ENCODE measurements at regions not wholly inside any gene's neighbourhood (a gene's known extent, or its start where the extent isn't known, plus 50 kb on each side); places are given as distances from the start of the nearest gene placed in this dataset.

DNA sequence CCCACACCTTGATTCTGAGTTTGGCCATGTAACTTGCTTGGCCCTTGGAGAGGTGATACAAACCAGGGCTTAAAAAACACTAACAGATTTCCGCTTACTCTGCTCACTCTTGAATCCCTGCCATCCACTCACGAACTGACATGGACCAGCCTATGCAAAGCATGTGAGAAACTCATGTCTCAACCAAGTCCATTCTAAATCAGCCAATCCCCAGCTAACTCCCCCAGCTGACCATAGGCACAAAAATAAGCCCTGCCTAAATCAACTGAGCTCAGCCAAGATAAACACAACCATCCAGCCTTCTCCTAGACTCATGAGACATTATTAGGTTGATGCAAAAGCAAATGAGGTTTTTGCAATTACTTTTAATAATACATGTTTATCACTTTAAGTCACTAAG lies 353.9 kb upstream of the TBX3 start:
- ChIA-PET CTCF (ENCODE audit: low intra/inter-chr PET ratio) (no interaction called here), POLR2A (no interaction called here)
- Histone ChIP-seq H3K27ac (ENCODE audit: extremely low read depth, low read depth, low read length) (no peak overlapping the region), H3K4me3 (no peak overlapping the region), H3K9me1 (ENCODE audit: control insufficient read depth, insufficient read depth, low read length) (no peaks in the 10 kb centered on the region), H3K36me3 (ENCODE audit: control insufficient read depth, insufficient read depth, low read length) (no peaks in the 10 kb centered on the region), H4K20me1 (replicated peaks; ENCODE audit: control insufficient read depth, insufficient read depth, low read length) (no peaks in the 10 kb centered on the region), H3K9ac (ENCODE audit: insufficient read depth in 1 of 2, low read depth in 2 of 2, low read length in 2 of 2) (no peak overlapping the region), H3K9me3 (replicated peaks; ENCODE audit: control insufficient read depth, insufficient read depth, low read depth, low read length) (no peaks in the 10 kb centered on the region), H3K79me2 (ENCODE audit: control insufficient read depth, insufficient read depth, low read length) (no peaks in the 10 kb centered on the region), H3K27me3 (ENCODE audit: control insufficient read depth in 2 of 2, insufficient read depth in 2 of 2, low read length in 2 of 2) (no peaks in the 10 kb centered on the region), H3K4me1 (replicated peaks in 1 of 2; ENCODE audit: control insufficient read depth in 2 of 2, insufficient read depth in 2 of 2, low read length in 2 of 2) (no peaks in the 10 kb centered on the region), H2AFZ (ENCODE audit: low read depth, low read length) (no peak overlapping the region), H3K4me2 (ENCODE audit: insufficient read depth, low read length) (no peak overlapping the region)
- WGBS (ENCODE audit: insufficient coverage, low coverage, missing lambda C conversion rate): 4% methylated on average over 2 of the region's 2 CpGs
- FAIRE-seq: no peak
- intact Hi-C loops (cut with micrococcal nuclease) (no loop called here), in situ Hi-C loops (cut with MboI) (no loop called here)
- TF ChIP-seq NCOA6 (IDR thresholded peaks at IDR 0.05): no peak
- no peak for TF ChIP-seq PTBP1 (IDR thresholded peaks at IDR 0.05; ENCODE audit: low read depth, low read length)
- TF ChIP-seq, protein P1, sequence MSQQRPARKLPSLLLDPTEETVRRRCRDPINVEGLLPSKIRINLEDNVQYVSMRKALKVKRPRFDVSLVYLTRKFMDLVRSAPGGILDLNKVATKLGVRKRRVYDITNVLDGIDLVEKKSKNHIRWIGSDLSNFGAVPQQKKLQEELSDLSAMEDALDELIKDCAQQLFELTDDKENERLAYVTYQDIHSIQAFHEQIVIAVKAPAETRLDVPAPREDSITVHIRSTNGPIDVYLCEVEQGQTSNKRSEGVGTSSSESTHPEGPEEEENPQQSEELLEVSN (IDR thresholded peaks at IDR 0.05; ENCODE audit: borderline replicate concordance in 1 of 2, extremely low read depth in 1 of 2, insufficient read depth in 1 of 2, insufficient read length in 1 of 2, low read depth in 1 of 2, low read length in 1 of 2, poor library complexity in 1 of 2, severe bottlenecking in 1 of 2): no peak
- TF ChIP-seq BCL6 (CRISPR knock-in tag; IDR thresholded peaks at IDR 0.05): no peak
- DNase-seq (ENCODE audit: extremely low read depth in 1 of 4, low spot score in 3 of 4): no peak
- ATAC-seq: no peak
- BruUV-seq (replicated peaks): no TSS peak

DNA sequence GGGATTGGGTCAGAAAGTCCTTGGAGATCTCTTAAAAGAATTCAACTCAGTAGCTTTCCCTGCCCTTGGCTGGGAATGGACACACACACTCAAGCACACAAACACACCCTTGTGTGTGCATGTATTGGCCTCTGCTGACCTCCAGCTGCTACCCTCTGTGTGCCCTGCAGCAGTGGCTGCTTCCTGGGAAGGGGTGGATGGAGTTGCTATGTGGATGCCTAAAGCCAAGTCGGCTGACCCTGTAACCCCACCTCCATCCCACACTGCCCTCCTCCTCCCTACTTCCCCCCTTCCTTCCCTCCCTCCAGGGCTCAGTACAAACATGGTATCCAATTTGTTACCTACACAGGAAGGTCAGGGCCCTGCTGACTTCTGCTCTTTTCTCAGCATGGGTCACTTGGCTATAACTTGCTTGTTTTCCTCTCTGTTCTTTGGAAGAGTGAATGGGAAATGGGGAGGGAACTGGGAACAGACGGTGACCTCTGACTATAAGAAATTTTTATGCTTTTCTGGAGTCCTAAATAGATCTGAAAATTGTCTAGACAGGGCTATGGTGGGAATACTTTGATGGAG lies 351.6 kb upstream of the TBX3 start:
- 0% methylated on average over 2 of the region's 2 CpGs for WGBS (ENCODE audit: insufficient coverage, low coverage, missing lambda C conversion rate)
- Histone ChIP-seq H3K27ac (ENCODE audit: extremely low read depth, low read depth, low read length) (no peak overlapping the region), H3K9me1 (ENCODE audit: control insufficient read depth, insufficient read depth, low read length) (no peaks in the 10 kb centered on the region), H2AFZ (ENCODE audit: low read depth, low read length) (no peak overlapping the region), H3K4me3 (no peak overlapping the region), H3K4me2 (ENCODE audit: insufficient read depth, low read length) (no peak overlapping the region), H3K9me3 (replicated peaks; ENCODE audit: control insufficient read depth, insufficient read depth, low read depth, low read length) (no peaks in the 10 kb centered on the region), H3K9ac (ENCODE audit: insufficient read depth in 1 of 2, low read depth in 2 of 2, low read length in 2 of 2) (no peak overlapping the region), H3K79me2 (ENCODE audit: control insufficient read depth, insufficient read depth, low read length) (no peaks in the 10 kb centered on the region), H3K4me1 (replicated peaks in 1 of 2; ENCODE audit: control insufficient read depth in 2 of 2, insufficient read depth in 2 of 2, low read length in 2 of 2) (no peaks in the 10 kb centered on the region), H3K27me3 (ENCODE audit: control insufficient read depth in 2 of 2, insufficient read depth in 2 of 2, low read length in 2 of 2) (no peaks in the 10 kb centered on the region), H3K36me3 (ENCODE audit: control insufficient read depth, insufficient read depth, low read length) (no peaks in the 10 kb centered on the region), H4K20me1 (replicated peaks; ENCODE audit: control insufficient read depth, insufficient read depth, low read length) (no peaks in the 10 kb centered on the region)
- intact Hi-C loops (cut with micrococcal nuclease): no loop called here
- no peak for ATAC-seq
- BruUV-seq (replicated peaks): no TSS peak
- TF ChIP-seq, protein P2, sequence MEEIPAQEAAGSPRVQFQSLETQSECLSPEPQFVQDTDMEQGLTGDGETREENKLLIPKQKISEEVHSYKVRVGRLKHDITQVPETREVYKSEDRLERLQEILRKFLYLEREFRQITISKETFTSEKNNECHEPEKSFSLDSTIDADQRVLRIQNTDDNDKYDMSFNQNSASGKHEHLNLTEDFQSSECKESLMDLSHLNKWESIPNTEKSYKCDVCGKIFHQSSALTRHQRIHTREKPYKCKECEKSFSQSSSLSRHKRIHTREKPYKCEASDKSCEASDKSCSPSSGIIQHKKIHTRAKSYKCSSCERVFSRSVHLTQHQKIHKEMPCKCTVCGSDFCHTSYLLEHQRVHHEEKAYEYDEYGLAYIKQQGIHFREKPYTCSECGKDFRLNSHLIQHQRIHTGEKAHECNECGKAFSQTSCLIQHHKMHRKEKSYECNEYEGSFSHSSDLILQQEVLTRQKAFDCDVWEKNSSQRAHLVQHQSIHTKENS (CRISPR knock-in tag; IDR thresholded peaks at IDR 0.05): no peak
- TF ChIP-seq ZNF143 (CRISPR knock-in tag; IDR thresholded peaks at IDR 0.05): no peak
- TF ChIP-seq, protein P3, sequence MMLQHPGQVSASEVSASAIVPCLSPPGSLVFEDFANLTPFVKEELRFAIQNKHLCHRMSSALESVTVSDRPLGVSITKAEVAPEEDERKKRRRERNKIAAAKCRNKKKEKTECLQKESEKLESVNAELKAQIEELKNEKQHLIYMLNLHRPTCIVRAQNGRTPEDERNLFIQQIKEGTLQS (IDR thresholded peaks at IDR 0.05): no peak
- TF ChIP-seq, protein P3 (CRISPR knock-in tag; conservative IDR thresholded peaks at IDR 0.05): no peak
- TF ChIP-seq, protein P4, sequence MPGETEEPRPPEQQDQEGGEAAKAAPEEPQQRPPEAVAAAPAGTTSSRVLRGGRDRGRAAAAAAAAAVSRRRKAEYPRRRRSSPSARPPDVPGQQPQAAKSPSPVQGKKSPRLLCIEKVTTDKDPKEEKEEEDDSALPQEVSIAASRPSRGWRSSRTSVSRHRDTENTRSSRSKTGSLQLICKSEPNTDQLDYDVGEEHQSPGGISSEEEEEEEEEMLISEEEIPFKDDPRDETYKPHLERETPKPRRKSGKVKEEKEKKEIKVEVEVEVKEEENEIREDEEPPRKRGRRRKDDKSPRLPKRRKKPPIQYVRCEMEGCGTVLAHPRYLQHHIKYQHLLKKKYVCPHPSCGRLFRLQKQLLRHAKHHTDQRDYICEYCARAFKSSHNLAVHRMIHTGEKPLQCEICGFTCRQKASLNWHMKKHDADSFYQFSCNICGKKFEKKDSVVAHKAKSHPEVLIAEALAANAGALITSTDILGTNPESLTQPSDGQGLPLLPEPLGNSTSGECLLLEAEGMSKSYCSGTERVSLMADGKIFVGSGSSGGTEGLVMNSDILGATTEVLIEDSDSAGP (CRISPR knock-in tag; IDR thresholded peaks at IDR 0.05): no peak
- TF ChIP-seq, protein P5, sequence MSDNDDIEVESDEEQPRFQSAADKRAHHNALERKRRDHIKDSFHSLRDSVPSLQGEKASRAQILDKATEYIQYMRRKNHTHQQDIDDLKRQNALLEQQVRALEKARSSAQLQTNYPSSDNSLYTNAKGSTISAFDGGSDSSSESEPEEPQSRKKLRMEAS (CRISPR knock-in tag; IDR thresholded peaks at IDR 0.05): no peak
- no peak for DNase-seq (ENCODE audit: extremely low read depth in 1 of 4, low spot score in 3 of 4)
- in situ Hi-C loops (cut with MboI): no loop called here
- ChIA-PET POLR2A (no interaction called here), CTCF (ENCODE audit: low intra/inter-chr PET ratio) (no interaction called here)
- FAIRE-seq: no peak

Measured in K562 (cell line).